ENCODE measurements at regions not wholly inside any gene's neighbourhood (a gene's known extent, or its start where the extent isn't known, plus 50 kb on each side); places are given as distances from the start of the nearest gene placed in this dataset.

GRCh38 chr22:48218889-48219420 is 1456.5 kb downstream of the TBC1D22A start:
- 26 to 54% (median 51%) methylated on average over 7 of the region's 7 CpGs for WGBS, 3 donors
- no peak overlapping the region for H3K27ac ChIP-seq (ENCODE audit: low read depth, low read length)

DNA sequence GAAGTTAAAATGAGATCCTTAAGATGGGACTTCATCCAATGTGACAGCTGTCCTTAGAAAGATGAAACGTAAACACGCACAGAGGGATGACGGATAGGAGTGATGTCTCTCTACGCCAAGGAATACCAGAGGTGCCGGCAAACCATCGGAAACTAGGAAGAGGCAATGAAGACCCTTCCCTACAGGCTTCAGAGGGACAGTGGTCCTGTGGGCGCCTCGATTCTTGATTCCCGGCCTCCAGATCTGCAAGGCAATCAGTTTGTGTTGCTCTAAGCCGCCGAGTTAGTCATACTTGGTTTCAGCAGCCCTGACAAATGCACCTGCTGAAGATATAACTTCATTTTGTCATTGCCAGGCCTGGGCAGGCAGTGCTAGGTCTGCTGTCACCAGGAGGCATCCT is 1455.1 kb downstream of the TBC1D22A start:
- WGBS, 3 donors: 84 to 94% (median 90%) methylated on average over 11 of the region's 11 CpGs
- H3K27ac ChIP-seq (ENCODE audit: low read depth, low read length): no peak overlapping the region

DNA sequence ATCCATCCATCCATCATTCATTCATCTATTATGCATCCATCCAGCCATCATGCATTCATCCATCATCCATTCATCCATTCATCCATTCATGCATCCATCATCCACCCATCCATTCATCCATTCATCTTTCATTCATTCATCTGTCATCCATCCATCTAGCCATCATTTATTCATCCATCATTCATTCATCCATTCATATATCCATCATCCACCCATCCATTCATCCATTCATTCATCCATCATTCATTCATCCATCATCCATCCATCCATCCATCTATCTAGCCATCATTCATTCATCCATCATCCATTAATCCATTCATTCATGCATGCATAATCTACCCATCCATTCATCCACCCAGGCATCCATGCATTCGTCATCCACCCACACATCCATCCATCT is 1450.3 kb downstream of the TBC1D22A start:
- WGBS, 3 donors: 69 to 89% (median 85%) methylated on average over 1 of the region's 1 CpG

GRCh38 chr22:48210812-48211211 is 1448.4 kb downstream of the TBC1D22A start:
- H3K27ac ChIP-seq (ENCODE audit: low read depth, low read length): no peak overlapping the region
- 40 to 67% (median 59%) methylated on average over 7 of the region's 7 CpGs for WGBS, 3 donors

More for the DNA sequence above, 1450.3 kb downstream of the TBC1D22A start:
- H3K27ac ChIP-seq (ENCODE audit: low read depth, low read length): no peak overlapping the region

- no peak overlapping the region for H3K27ac ChIP-seq (ENCODE audit: low read depth, low read length)
- WGBS, 3 donors: 31 to 54% (median 40%) methylated on average over 10 of the region's 10 CpGs
These were observed 1447.7 kb downstream of the TBC1D22A start for GRCh38 chr22:48210198-48210580.

DNA sequence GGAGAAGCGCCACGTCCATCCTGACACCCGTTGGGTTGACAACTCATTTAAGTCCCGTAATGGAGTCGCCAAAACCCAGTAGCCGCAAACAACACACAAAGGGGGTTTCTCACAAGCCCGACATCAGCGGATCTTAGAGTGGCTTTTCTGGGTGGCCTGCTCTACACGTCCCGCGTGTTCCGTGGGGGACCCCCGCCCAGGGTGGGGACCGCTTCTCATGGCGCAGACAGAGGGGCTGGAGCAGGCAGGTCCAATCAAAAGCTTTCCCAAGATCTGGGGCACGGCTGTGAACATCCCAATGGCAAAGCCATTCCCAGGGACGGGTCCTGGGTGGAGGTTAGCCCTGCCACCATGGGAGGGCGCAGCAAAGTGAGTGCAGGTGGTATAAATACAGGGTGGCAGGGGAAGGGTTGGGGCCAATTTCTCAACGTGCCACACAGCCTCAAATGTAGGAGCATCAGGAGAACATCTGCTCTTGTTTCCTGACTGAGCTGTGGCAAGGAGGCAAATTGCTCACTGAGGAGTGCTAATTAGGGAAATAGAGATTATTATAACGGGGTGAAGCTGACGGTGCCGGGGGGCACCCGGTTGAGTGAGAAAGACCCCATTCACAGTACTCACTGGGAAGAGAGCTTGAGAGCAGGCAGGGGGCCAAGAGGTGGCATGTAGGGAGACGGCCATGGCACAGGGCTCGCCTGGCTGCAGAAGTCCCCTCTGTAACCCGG is 1447.2 kb downstream of the TBC1D22A start:
- H3K27ac ChIP-seq (ENCODE audit: low read depth, low read length): no peak overlapping the region
- 74 to 85% (median 80%) methylated on average over 26 of the region's 26 CpGs for WGBS, 3 donors

DNA sequence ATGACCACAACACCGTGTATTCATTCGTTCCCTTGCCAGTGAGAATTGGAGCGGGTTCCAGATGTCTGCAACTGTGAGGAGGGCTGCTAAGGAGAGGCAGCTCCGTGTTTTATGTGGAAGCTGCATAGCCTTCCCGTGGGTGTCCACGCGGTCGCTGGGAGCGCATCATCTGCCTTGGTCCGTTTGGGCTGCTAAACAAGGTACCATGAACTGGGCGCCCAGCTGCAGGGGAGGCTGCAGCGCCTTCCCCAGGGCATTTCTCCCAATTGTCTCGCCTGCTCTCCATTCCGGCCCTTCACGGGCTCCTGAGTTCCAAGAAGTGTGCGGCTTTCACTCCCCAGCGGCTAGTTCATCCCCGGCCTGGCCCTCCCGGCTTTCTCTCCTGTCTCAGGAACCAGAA is 1446.4 kb downstream of the TBC1D22A start:
- 84 to 88% (median 87%) methylated on average over 19 of the region's 19 CpGs for WGBS, 3 donors
- no peak overlapping the region for H3K27ac ChIP-seq (ENCODE audit: low read depth, low read length)

- 65 to 73% (median 72%) methylated on average over 6 of the region's 6 CpGs for whole genome bisulfite sequencing, 3 donors
- H3K27ac ChIP-seq (ENCODE audit: low read depth, low read length): no peak overlapping the region
These were observed 1445.6 kb downstream of the TBC1D22A start for GRCh38 chr22:48207919-48208535.

DNA sequence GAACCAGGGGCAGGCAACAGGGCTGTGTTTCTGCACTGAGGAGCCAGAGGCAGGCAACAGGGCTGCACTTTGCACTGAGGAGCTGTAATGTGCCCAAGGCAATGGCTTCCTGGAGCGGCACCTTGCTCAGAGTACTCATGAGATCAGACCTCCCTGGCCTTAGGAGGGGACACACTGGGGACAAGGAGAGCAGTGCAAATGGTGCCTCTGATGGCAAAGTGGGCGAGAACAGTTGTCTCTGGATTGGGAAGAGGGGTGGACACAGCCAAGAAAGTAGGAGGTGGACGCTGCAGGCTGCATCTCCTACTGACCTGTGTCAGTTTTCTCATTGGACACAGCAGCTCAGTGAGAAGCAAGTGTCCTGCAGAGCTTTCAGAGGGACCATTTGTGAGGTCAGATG is 1443.3 kb downstream of the TBC1D22A start:
- H3K27ac ChIP-seq (ENCODE audit: low read depth, low read length): no peak overlapping the region
- 67 to 83% (median 79%) methylated on average over 3 of the region's 3 CpGs for WGBS, 3 donors

DNA sequence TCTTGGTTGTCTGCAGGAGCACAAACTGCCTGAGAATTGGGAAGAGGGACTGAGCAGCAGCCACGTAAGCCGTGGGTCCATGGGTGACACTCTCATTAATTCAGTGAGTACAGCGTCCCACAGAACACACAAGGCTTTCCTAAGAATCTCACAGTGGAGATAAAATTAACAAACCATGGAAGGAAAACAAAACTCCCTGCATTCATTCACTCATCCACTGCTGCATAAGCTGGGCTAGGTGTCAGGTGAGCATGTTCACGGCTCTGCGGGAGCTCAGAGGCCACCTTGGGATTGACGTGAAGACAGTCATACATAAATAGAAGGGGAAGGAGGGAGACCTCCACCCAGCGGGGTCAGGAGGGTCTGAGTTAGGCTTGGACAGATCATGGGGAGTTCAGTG is 1442.7 kb downstream of the TBC1D22A start:
- WGBS, 3 donors: 70 to 79% (median 76%) methylated on average over 7 of the region's 7 CpGs
- no peak overlapping the region for H3K27ac ChIP-seq (ENCODE audit: low read depth, low read length)

GRCh38 chr22:48204296-48204695 is 1441.8 kb downstream of the TBC1D22A start:
- WGBS, 3 donors: 67 to 73% (median 73%) methylated on average over 2 of the region's 2 CpGs

GRCh38 chr22:48199667-48200066 is 1437.2 kb downstream of the TBC1D22A start:
- WGBS, 3 donors: 79 to 95% (median 90%) methylated on average over 7 of the region's 7 CpGs

More at GRCh38 chr22:48204296-48204695, 1441.8 kb downstream of the TBC1D22A start:
- H3K27ac ChIP-seq (ENCODE audit: low read depth, low read length): no peak overlapping the region

DNA sequence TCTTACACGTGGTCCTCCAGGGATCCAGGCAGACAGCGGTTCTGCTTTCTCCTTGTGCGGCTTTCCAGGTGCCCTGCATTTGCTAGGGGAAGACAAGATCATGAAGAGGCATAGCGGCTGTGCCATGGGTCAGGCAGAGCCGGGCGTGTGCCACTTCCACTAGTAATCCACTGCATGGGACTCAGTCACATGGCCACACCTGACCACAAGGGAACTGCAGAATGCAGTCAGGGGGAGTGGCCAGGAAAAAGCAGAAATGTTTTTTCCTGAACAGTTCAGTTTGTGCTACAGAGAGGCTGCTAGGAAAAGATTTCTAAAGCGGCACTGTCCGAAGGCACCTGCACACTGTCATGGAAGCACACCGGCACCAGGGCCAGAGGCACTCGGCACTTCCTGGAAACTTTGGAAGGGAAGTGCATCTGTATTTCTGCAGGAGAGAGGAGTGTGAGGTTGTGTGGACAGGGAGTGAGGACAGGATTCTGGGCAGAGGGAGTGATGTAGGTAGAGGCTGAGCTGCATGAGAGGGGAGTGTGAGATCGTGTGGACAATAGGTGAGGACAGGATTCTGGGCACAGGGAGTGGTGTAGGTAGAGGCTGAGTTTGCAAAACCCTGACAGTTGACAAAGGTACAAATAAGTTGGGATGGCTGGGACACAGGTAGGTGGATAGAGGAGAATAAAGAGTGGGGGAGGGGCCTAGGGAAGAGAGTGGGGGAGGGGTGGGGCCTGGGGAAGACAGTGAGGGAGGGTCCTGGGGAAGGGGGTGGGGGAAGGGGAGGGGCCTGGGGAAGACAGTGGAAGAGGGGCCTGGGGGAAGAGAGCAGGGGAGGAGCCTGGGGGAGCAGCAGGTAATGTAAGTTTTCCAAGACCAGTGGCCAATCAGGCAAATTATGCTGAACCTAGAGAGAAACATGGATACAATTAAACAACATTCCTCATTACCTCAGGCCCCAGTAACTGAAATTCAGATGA is 1436.3 kb downstream of the TBC1D22A start:
- 36 to 58% (median 38%) methylated on average over 11 of the region's 11 CpGs for WGBS, 3 donors
- H3K27ac ChIP-seq (ENCODE audit: low read depth, low read length): no peak overlapping the region

More at GRCh38 chr22:48199667-48200066, 1437.2 kb downstream of the TBC1D22A start:
- no peak overlapping the region for H3K27ac ChIP-seq (ENCODE audit: low read depth, low read length)

GRCh38 chr22:48197189-48197690 is 1434.8 kb downstream of the TBC1D22A start:
- H3K27ac ChIP-seq (ENCODE audit: low read depth, low read length): no peak overlapping the region
- WGBS, 3 donors: 67 to 72% (median 69%) methylated on average over 2 of the region's 2 CpGs

GRCh38 chr22:48192920-48193319 is 1430.5 kb downstream of the TBC1D22A start:
- 47 to 72% (median 56%) methylated on average over 3 of the region's 3 CpGs for WGBS, 3 donors
- H3K27ac ChIP-seq (ENCODE audit: low read depth, low read length): no peak overlapping the region

DNA sequence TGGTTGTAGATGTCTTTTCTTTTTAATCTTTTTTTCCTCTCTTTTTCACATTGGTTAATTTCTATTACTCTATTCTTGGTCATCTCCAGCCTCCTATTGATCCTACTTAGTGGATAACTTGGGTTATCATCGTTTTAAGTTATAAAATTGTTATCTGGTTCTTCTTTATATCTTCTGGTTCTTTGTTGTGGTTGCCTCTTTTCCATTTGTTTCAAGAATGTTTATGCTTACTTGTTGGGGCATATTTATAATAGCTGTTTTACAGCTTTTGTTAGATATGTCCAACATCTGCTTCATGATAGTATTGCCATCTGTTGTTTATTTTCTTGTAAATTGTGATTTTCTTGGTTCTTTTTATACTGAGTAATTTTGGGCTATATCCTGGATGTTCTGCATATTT is 1429.6 kb downstream of the TBC1D22A start:
- no peak overlapping the region for H3K27ac ChIP-seq (ENCODE audit: low read depth, low read length)
- WGBS, 3 donors: 38 to 71% (median 60%) methylated on average over 1 of the region's 1 CpG

DNA sequence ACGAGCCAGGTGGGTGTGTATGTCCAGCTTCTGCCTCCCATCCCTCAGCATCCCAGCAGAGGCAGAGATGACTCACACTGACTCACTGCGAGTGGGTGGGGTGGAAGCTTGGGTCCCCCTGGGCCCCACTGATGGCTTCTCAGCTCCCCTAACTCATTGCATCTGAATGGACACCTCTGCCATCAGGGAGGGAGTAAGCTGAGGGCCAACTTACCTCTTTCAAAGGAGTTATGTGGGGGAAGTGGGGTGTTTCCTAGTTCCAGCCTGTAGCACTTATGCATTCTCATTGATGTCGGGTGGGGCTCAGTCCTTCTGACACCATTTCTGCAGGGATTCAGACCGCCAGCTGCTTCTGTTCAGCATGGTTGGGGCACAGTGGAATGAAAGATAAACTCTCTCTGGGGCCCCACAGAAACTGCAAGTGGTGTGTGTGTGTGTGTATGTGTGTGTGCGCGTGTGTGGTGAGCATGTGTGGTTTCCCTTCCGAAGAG is 1425.8 kb downstream of the TBC1D22A start:
- 70 to 75% (median 70%) methylated on average over 7 of the region's 7 CpGs for WGBS, 3 donors
- no peak overlapping the region for H3K27ac ChIP-seq (ENCODE audit: low read depth, low read length)

- 53 to 88% (median 73%) methylated on average over 8 of the region's 8 CpGs for WGBS, 3 donors
- H3K27ac ChIP-seq (ENCODE audit: low read depth, low read length): no peak overlapping the region
These were observed 1424.9 kb downstream of the TBC1D22A start for GRCh38 chr22:48187356-48187755.
